ENCODE measurements at regions not wholly inside any gene's neighbourhood (a gene's known extent, or its start where the extent isn't known, plus 50 kb on each side); places are given as distances from the start of the nearest gene placed in this dataset.

GRCh38 chr14:98899441-98899840 lies 372.6 kb downstream of the BCL11B start:
- TF ChIP-seq POLR2AphosphoS5 (IDR thresholded peaks at IDR 0.05) (no peak), CTCF (IDR thresholded peaks at IDR 0.05) (no peak)

All from breast epithelium (tissue), 3 donors.